T47D (cell line): ENCODE measurements at regions not wholly inside any gene's neighbourhood (a gene's known extent, or its start where the extent isn't known, plus 50 kb on each side); places are given as distances from the start of the nearest gene placed in this dataset.

Source experiments
- DNase-seq, 2 experiments: peaks; one replicate each; pipeline versions ENCODE4 v3.0.0 to v3.0.0-alpha.2; 2011 to 2012; ENCODE audit warnings: low read depth in 1 of 2, low spot score in 1 of 2
- JUND ChIP-seq: IDR thresholded peaks from 2 replicates; pipeline ENCODE4 v1.6.1; 2012; ENCODE audit warnings: low read depth
- in situ Hi-C: cut with HindIII; loops from 2 replicates; pipeline ENCODE4 v1.10.0; 2016; ENCODE audit warnings: low sequenced_read_pairs, low pct_unique_long_range_greater_than_20kb

GRCh38 chrX:13266641-13267345, 53.1 kb downstream of the ATXN3L start:
- no peak for TF ChIP-seq JUND
- no peak for DNase-seq
- in situ Hi-C loops, result no loop called here

GRCh38 chrX:13265549-13266132, 54.2 kb downstream of the ATXN3L start:
- TF ChIP-seq JUND, result no peak
- no peak for DNase-seq
- in situ Hi-C loops, result no loop called here

- no peak for TF ChIP-seq JUND
- in situ Hi-C loops, result no loop called here
- no peak for DNase-seq
Observed at GRCh38 chrX:13265111-13265510, 54.7 kb downstream of the ATXN3L start.

- no peak for TF ChIP-seq JUND
- in situ Hi-C loops, result no loop called here
- DNase-seq, result no peak
Observed at GRCh38 chrX:13263560-13264251, 56.1 kb downstream of the ATXN3L start.

GRCh38 chrX:13261348-13261747, 58.5 kb downstream of the ATXN3L start:
- TF ChIP-seq JUND, result no peak
- no peak for DNase-seq
- in situ Hi-C loops, result no loop called here

- TF ChIP-seq JUND, result no peak
Observed at GRCh38 chrX:13260598-13260997, 59.3 kb downstream of the ATXN3L start.

GRCh38 chrX:13258725-13259124, 61.1 kb downstream of the ATXN3L start:
- DNase-seq, result no peak
- in situ Hi-C loops, result no loop called here
- no peak for TF ChIP-seq JUND

More at GRCh38 chrX:13260598-13260997, 59.3 kb downstream of the ATXN3L start:
- in situ Hi-C loops, result no loop called here
- no peak for DNase-seq

GRCh38 chrX:13258052-13258444, 61.8 kb downstream of the ATXN3L start:
- TF ChIP-seq JUND, result no peak
- no peak for DNase-seq
- in situ Hi-C loops, result no loop called here

GRCh38 chrX:13257223-13258051, 62.4 kb downstream of the ATXN3L start:
- no peak for TF ChIP-seq JUND
- in situ Hi-C loops, result no loop called here
- no peak for DNase-seq

- in situ Hi-C loops, result no loop called here
- no peak for DNase-seq
- TF ChIP-seq JUND, result no peak
Observed at GRCh38 chrX:13256603-13257002, 63.2 kb downstream of the ATXN3L start.

GRCh38 chrX:13254870-13255269, 65.0 kb downstream of the ATXN3L start:
- TF ChIP-seq JUND, result no peak
- in situ Hi-C loops, result no loop called here
- no peak for DNase-seq

GRCh38 chrX:13254076-13254785, 65.6 kb downstream of the ATXN3L start:
- in situ Hi-C loops, result no loop called here
- peak in 1 of 2 experiments; percentile 54 for DNase-seq
- TF ChIP-seq JUND, result no peak
